IPS DF 4.7 (cell line): ENCODE measurements at regions not wholly inside any gene's neighbourhood (a gene's known extent, or its start where the extent isn't known, plus 50 kb on each side); places are given as distances from the start of the nearest gene placed in this dataset.
"Not testable (repeated sequence)": the region's sequence is repeated elsewhere in the genome, so short reads cannot be mapped to it uniquely, and the experiment has no call there.

Experiments used
- DNase-seq: peaks from one replicate; pipeline ENCODE4 v3.0.0-alpha.2; 2013; ENCODE audit warnings: low spot score; ENCODE audit errors: extremely low read depth

DNA sequence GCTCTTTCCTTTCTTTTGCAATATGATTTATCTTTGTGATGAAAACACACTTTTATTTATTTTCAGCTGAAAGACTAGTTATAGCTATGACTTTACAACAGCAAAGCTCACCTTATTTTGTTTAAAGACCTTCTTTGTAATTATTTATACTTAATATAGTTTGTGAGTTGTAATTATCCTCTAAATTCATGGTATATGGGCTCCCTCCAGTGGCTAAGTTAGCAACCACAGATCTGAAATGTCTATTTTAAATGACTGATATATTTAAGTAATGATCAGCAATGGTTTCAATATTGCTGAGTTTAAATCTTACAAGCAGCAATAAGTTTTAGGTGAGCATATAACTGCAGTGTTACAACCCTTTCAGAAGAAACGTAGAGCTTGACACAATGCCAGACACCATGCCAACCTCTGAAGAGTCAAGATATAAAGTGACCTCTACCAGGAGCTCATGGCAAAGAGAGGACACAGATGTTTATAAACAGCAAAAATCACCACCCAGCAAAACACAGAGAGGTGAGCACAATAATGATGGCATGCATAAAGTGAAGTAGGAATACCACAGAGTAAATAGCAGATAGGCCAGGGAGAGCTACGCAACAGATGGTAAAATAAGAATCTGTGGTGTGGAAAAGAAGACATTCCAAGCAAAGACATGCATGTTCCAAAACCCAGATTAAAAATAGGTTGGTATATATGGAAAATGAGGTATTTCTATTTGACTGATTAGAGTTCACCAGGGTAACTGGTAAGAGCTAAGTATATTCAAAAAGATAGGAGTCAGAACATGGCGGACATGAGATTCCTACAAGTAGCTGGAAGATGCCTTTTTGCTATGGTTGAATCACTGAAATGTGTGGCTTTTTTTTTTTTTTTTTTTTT is 143.7 kb upstream of the ZNF385D start:
- DNase-seq = no peak

DNA sequence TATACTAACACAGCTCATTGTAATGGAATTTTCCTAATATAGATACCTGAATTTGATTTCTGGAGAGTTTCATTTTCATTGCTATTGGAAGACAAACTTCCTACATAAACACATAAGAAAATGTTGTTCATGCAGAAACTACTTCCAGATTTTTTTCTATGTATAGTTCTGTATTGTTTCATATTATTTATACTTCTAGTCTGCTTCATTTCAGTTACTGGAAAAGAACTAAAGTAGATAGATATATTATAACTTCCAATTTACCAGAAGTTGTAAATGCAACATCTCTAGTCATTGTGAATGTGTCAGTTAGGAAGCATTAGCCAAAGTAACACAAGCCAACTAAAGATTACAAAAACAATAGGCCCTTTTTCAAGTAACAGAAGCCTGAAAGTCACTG is 147.3 kb upstream of the ZNF385D start:
- no peak for DNase-seq

DNA sequence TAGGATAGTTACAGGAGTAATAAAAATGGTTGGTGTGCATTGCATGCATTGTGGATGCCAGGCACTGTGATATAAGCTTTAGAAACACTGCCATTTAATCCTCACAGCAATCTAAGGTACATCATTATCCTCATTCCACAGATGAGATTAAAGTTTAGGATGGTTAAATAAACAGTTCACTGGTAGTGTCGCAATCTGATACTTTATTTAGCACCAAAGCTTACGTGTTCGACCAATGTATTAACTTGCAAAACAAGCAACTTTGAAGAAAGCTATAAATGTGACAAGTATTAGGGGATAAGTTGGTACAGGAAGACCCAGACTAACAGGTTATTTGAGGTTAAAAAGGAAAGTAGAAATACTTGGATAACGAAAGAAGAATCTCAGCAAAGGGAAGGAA is 150.5 kb upstream of the ZNF385D start:
- no peak for DNase-seq

DNA sequence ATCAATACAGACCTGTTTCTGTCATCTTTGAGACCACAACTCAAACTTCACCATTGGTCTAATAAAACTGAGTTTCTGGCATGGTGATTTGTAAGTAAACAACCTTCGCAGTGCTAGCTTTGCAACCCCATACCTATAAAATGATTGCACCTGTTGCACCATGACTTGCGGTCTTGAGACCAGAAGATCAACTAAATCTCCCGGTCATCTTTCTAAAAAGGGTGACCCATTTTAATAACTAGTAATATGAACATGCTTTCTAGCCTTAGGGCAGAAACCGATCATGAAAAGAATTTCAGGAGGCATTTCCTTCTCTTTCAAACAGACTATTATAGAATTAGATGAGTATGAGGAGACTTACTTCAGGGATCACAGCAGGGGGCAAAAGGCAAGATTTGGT is 151.9 kb upstream of the ZNF385D start:
- DNase-seq = no peak

DNA sequence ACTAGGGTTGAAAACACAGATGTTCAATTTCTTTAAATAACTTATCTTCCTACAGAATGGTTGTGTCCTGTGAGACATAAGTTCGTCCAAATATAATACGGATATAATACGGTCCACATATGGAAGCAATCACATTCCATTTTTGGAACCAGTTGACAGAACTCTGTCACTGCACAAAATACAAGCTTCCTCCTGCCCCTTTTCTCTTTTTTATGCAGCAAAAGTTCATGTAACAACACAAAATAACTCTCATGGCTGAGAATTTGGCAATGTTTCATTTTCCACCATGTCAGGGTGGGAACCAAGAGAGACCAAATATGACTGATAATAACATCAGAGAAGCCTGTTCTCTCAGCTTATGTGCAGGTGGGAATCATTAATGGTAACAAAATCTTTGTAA is 158.1 kb upstream of the ZNF385D start:
- no peak for DNase-seq

DNA sequence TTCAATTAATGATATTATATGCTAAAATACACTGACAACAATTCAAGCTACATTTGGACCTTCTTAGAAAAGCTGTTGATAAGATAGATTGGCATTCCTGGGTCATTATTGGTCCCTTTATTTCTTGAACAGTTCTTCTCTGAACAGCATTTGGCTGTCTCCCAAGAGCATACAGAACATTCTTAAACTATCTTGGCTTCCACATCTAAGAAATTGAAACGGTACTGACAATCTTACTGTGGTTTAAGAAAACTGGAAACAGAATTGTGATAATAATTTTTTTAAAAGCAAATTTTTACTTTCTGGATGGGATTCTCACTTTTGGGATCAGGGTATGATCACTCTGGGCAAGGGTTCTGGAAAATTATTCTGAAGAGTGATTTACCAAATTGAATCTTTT is 161.7 kb upstream of the ZNF385D start:
- DNase-seq = no peak

DNA sequence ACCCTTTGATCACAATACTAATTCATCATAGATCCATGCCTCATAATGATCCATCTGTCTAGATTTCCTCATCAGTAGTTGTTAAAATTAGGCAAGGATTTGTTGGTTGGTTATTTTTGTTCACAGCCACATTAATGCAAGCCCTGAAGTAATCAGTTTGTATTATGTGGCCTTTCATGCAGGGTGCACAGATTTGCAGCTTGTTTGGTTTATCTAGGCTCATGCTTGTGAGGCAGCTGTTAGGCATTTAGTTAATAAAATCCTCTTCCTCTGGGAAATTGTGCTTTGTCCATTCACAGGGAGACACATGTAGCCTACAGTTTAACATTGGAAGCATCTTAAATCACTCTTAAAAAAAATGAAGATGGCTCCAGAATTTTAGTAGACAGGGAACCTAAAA is 162.8 kb upstream of the ZNF385D start:
- no peak for DNase-seq

DNA sequence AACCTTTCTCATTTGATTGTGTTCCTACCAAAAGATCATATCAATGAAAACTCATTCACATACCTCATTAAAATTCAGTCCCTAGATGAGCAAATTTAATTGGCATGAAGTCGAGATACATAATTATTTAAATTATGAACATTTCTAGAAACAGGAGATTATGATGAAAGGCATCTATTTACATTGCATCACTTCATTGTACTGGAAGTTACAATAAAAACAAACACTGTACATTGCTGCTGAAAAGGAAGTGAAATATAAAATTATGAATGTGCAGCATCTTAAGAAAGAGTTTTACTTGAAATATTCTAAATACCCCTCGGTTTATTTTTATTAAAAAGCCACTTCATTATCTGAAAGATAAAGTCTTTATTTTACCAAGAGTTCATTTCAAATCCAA is 163.4 kb upstream of the ZNF385D start:
- no peak for DNase-seq

DNA sequence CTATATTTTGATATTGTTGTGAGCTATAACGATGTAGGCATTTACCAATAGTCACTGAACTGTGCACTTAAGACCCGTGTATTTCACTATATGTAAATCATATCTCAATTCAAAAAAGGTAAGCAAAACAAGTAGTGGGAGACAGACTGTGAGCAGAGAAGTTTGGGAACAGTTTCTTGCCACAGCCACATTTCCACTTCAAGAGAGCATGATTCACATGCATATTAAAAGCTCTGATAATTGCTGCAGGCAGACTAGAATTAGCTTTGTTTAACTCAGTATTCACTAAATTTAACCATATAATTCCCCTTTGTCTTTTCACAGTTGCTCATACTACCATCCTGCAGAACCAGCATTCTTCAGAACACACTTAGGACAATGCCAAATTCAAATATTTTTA is 168.4 kb upstream of the ZNF385D start:
- DNase-seq = no peak

DNA sequence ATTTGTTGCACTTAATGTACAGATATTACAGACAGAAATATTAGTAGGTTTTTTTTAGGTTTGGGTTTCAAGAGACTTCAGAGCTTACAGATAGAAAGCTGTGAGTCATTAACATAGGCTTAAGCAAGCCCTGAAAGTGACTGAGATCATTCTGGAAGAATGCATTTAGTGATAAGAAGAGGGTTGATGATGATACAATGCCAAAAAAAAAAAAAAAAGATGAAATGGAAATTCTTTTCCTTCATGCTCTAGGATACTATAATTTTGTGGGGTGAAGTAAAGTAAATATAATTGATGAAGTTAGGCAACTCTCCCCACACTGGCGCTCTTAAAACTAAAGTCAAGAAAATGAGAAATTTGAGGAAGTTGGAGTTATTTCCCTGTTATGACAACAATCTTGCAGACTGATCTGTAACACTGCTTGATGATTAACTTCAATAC is 169.4 kb upstream of the ZNF385D start:
- DNase-seq = no peak

DNA sequence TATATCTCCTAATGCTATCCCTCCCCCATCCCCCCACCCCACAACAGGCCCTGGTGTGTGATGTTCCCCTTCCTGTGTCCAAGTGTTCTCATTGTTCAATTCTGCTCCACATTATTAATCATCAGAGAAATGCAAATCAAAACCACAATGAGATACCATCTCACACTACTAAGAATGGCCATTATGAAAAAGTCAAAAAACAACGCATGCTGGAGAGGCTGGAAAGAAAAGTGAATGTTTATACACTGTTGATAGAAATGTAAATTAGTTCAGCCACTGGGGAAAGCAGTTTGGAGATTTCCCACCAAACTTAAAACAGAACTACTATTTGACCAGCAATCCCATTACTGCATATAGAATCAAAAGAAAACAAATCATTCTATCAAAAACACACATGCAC is 172.1 kb upstream of the ZNF385D start:
- DNase-seq = not testable (repeated sequence)

DNA sequence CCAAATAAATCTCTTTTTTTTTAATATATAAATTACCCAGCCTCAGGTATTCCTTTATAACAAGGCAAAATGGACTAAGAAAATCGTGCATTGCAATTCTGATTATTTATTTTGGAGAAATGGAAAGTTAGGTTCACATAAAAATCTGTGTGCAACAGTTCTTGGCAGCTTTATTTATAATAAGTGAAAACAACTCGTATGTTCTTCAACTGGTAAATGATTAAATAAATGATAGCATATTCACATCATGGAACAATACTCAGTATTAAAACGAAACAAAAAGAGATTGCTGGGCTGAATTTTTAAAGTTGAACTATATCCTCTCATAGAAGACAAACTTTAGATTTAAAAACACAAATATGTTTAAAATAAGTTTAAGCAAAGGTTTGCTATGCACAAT is 176.3 kb upstream of the ZNF385D start:
- DNase-seq = no peak

DNA sequence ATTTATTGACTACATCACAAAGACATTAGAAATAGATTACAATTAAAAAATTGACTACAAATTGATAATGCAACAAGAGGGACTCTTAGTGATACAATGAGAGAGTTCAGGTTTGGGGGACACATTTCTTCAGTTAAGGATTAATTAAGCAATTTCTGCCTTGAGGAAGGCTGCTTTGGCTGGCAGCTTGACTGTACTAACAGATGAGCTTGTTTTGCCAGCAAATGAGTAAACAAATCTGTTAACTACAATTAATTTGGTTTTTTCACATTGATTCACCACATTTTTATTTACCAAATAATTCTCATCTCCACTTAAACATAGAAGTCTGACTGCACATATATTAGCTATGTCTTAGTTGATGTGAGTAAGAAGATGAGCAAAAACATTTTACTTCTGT is 183.6 kb upstream of the ZNF385D start:
- no peak for DNase-seq

DNA sequence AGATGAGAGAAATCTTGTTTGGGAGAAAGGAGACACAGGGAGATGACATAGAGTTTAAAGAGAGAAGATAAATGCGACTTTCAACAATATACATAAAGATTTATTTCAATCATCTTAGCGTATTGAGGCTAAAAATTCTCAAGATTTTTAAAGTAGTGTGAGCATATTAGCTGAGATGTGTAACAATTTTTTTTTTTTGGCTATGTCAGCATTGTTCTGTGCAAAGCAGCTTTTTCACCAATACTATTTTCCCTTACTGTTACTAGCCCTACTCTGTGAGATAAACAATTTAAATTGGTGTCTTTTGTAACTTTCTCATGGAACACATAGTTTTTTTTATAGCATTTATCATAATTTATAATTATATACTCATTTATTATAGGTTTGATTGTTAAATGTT is 185.2 kb upstream of the ZNF385D start:
- no peak for DNase-seq

DNA sequence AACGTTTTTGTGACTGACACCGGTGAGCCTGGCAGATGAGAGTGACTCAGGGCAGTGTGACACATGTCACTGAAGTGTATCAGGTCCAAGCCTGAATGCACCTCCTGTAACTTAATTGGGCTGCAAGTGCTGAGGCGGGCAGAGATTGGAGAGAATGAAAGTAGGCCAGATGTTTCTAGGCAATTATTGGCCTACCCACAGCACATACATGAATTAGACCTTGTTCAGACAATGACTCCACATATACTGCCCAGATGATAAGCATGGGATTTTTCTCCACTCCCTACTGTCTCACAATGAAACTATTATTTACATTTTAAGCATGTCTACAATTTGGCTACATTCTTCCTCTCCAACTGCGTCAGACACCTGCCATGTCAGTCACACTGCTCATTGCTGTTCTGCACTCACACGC is 187.3 kb upstream of the ZNF385D start:
- no peak for DNase-seq

DNA sequence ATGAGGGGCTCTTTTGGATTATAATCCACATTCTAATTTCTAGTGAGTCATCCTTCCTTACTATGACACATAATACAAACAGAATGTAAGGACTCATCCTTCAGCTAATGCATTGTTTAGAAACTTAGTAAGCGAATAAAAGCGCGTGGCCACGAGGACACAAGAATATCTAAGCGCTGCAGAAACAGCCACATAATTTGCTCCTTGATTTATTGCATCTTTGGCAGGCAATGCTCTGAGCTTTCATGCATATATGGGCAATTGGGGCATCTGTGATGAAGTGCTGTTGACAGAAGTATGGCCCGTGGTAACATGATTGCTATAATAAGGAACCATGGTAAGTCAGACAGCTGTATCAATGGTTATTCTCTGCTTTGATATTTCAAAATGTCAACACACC is 191.3 kb upstream of the ZNF385D start:
- DNase-seq = no peak

DNA sequence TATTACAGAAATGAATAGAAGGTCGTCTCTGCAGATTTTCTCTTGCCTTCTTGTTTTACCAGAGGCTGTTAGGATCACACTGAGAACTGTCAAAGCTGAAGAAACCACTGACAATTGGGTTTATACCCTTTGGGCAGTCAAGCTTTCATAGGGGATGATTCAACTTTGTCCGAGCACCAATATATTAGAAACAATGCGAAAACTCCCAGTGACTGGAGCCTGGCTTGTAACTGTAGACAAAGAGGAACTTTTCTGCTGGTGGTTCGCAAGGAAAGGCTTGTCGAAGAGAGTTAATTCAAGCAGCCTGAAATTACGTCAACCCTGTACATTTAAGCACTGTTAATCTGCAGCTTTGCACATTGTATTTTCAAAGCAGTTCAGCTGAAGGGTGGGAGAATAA is 193.2 kb upstream of the ZNF385D start:
- no peak for DNase-seq

DNA sequence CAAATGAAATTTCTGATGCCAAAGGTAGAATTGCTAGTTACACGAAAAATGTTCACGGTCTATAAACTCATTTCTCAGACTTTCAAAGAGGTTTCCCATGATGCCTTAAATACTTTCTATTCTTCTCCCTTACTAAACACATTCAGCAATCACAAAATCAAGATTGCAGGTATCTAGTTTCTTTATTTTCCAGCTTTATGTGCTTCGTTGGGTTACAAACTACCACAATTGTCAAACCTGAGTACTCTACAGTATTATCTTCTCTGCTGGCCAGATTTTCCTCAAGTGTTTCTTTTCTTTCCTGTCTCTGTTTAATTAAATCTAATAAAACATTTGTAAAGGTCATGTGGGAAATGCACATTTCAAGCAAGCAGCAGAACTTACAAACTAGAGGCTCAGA is 201.8 kb upstream of the ZNF385D start:
- no peak for DNase-seq

DNA sequence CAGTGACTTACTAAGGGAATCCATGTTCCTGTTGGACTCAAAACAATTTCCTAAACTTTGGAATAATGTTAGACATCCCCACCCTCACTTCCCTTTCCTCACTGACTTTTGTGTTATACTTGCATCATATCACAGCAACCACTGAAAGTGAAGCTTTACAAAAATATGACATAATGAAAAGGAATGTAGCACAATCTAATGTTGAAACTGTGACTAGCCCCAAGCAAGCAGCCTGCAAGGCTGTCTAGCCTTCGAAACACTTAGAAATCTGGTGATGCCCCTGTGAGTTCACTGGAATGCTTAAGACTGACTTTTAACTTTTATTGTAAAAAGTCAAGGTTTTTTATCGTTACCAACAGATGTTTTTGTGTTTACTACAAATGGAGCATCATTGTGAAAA is 203.7 kb upstream of the ZNF385D start:
- DNase-seq = no peak

DNA sequence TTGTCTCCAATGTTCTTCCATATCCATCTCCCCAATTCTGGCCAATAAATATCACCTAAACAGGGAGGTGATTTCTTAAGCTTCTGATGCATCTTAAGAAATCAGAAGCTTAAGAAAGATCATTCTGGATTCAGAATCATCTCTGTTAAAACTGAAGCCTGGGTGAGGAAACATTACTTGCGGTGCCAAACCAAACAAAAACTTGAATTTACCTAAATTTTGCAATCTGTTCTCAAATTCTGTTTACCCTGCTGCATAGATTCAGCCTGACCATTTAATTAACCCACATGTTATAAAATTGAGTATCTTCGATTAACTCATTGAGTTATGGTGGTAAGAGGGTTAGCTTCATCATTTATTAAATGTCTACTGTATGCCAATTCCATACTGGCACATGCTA is 204.4 kb upstream of the ZNF385D start:
- no peak for DNase-seq

DNA sequence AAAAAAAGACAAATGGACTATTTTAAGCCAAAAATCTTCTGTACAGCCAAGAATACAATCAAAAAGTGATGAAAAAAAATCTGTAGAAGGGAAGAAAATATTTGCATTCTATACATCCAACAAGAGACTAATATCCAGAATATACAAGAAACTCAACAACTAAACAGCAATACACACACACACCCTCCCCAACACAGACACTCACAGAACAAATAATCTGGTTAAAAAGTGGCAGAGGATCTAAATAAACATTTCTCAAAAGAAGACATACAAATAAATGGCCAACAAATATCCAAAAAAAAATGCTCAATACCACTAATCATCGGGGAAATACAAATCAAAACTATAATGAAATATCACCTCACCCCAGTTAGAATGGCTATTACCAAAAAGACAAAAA is 209.0 kb upstream of the ZNF385D start:
- no peak for DNase-seq

DNA sequence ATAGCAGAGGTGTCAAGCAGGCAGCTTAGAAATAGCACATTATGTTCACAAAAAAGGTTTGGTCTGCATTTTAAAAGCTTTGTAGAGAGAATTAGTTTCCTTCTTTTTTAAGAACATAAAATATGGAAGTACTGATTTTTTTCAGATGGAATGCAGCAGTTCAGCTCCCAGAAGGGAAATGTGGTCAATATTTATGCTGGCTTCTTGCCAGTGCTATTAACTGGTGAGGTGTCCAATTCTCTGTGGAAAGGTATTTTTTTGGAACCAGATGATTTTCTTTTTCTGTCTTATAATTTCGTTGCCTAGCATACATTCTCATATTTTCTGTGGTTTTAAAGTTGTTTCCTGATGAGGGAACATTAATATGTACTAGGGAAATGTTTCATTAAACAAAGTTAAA is 211.4 kb upstream of the ZNF385D start:
- no peak for DNase-seq

DNA sequence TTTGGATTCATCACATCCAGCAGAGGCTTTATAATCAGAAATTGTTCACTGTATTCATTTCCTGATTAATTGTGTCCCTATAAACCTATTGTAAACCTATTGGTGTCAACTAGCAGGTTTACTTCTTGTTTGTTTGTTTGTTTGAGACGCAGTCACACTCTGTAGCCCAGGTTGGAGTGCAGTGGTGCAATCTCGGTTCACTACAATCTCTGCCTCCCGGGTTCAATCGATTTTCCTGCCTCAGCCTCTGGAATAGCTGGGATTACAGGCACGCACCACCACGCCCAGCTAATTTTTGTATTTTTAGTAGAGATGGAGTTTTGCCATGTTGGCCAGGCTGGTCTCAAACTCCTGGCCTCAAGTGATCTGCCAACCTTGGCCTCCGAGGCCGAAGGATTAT is 215.4 kb upstream of the ZNF385D start:
- not testable (repeated sequence) for DNase-seq

DNA sequence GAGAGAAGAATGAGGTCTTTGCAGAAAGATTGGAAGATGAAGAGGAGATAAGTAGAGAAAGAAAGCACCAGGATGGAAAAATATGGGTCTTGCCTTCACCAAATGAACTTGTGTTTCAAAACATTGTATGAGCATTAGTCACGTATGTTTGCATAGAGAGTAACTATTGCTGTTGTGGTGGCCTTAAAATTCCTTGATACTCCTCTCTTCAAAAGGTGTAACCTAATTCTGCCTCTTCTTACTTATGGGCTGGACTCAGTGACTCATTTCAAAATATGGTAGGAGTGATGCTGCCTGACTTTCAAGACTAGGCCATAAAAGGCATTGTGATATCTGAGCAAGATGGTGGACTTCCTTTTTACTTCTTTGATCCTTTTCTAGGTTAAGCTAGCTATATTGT is 228.7 kb upstream of the ZNF385D start:
- no peak for DNase-seq
